SK-N-SH (cell line): ENCODE measurements at regions not wholly inside any gene's neighbourhood (a gene's known extent, or its start where the extent isn't known, plus 50 kb on each side); places are given as distances from the start of the nearest gene placed in this dataset.

Source experiments
- CTCF ChIA-PET: fragments of 300-600, 350-600 bp; formaldehyde crosslinking; extraction: SDS; loops from one replicate; lab custom pipeline; 2021; lab: Yijun Ruan, JAX
- POLR2A ChIA-PET: fragments of 350-600 bp; sonication (Branson Sonifier 250); formaldehyde crosslinking; extraction: SDS; loops from one replicate; lab custom pipeline; 2020; ENCODE audit warnings: antibody characterized with exemption, inconsistent platforms; lab: Yijun Ruan, JAX
- DNase-seq: peaks from one replicate; pipeline ENCODE4 v3.0.0; 2012
- H2AFZ ChIP-seq: fragments of 200-600 bp; sonication (generic); 2 replicates; pipeline ENCODE4 v1.8.1; 2016; ENCODE audit warnings: antibody characterized with exemption, mild to moderate bottlenecking, low read depth
- H3F3A ChIP-seq: fragments of 200-600 bp; sonication (generic); replicated peaks from 2 replicates; pipeline ENCODE3; 2016; ENCODE audit warnings: antibody characterized with exemption, mild to moderate bottlenecking; ENCODE audit not compliant: insufficient read depth
- H3K27ac ChIP-seq, 2 experiments: fragments of 200-500 bp in 1 of 2; fragments of 200-600 bp in 1 of 2; sonication (Bioruptor generic) in 1 of 2; sonication (generic), shearing (Covaris generic) in 1 of 2; 2 replicates each; pipeline versions ENCODE4 v1.5.1 to v1.6.1; 2014 to 2016; ENCODE audit warnings: low read depth in 2 of 2, inconsistent platforms in 1 of 2, low read length in 1 of 2, mild to moderate bottlenecking in 1 of 2, mixed read lengths in 1 of 2
- H3K27me3 ChIP-seq: fragments of 200-600 bp; sonication (generic), shearing (Covaris generic); 2 replicates; pipeline ENCODE4 v1.6.1; 2016; ENCODE audit warnings: mixed run types; ENCODE audit not compliant: insufficient read depth
- H3K36me3 ChIP-seq, 2 experiments: fragments of 200-500 bp in 1 of 2; fragments of 200-600 bp in 1 of 2; sonication (Bioruptor generic) in 1 of 2; sonication (generic) in 1 of 2; replicated peaks in 1 of 2; 2 replicates each; pipeline versions ENCODE3 to v1.5.1; 2014 to 2016; ENCODE audit warnings: low read length in 1 of 2, mild to moderate bottlenecking in 1 of 2; ENCODE audit not compliant: insufficient read depth in 2 of 2, control insufficient read depth in 1 of 2
- H3K4me1 ChIP-seq, 2 experiments: fragments of 200-500 bp in 1 of 2; fragments of 200-600 bp in 1 of 2; sonication (Bioruptor generic) in 1 of 2; sonication (generic), shearing (Covaris generic) in 1 of 2; 2 replicates each; pipeline versions ENCODE4 v1.5.1 to v1.6.1; 2014 to 2016; ENCODE audit warnings: low read depth in 1 of 2, low read length in 1 of 2, mixed run types in 1 of 2; ENCODE audit not compliant: insufficient read depth in 2 of 2, control insufficient read depth in 1 of 2
- H3K4me2 ChIP-seq: fragments of 200-600 bp; sonication (generic), shearing (Covaris generic); 2 replicates; pipeline ENCODE4 v1.6.1; 2017; ENCODE audit warnings: mixed run types
- H3K4me3 ChIP-seq, 2 experiments: fragments of 200-500 bp in 1 of 2; fragments of 200-600 bp in 1 of 2; sonication (Bioruptor generic) in 1 of 2; sonication (generic), shearing (Covaris generic) in 1 of 2; 2 replicates each; pipeline versions ENCODE4 v1.5.1 to v1.8.1; 2014 to 2016; ENCODE audit warnings: low read depth in 2 of 2, inconsistent platforms in 1 of 2, low read length in 1 of 2, mild to moderate bottlenecking in 1 of 2, mixed read lengths in 1 of 2, moderate library complexity in 1 of 2
- H3K79me2 ChIP-seq: fragments of 200-600 bp; sonication (generic); 2 replicates; pipeline ENCODE4 v1.8.1; 2017; ENCODE audit warnings: mild to moderate bottlenecking; ENCODE audit not compliant: insufficient read depth
- H3K9ac ChIP-seq: fragments of 200-600 bp; sonication (generic); 2 replicates; pipeline ENCODE4 v1.6.1; 2017; ENCODE audit warnings: mixed run types
- H3K9me2 ChIP-seq: fragments of 200-600 bp; sonication (generic); 2 replicates; pipeline ENCODE4 v1.6.1; 2017; ENCODE audit warnings: mixed run types
- H3K9me3 ChIP-seq: fragments of 200-600 bp; sonication (generic); 2 replicates; pipeline ENCODE4 v1.6.1; 2017; ENCODE audit warnings: mixed run types, mild to moderate bottlenecking, moderate library complexity
- H4K20me1 ChIP-seq: fragments of 200-600 bp; sonication (generic); 2 replicates; pipeline ENCODE4 v1.6.1; 2017; ENCODE audit warnings: mild to moderate bottlenecking, mixed run types; ENCODE audit not compliant: insufficient read depth
- EP300 ChIP-seq, 2 experiments: IDR thresholded peaks; 2 replicates each; pipeline versions ENCODE4 v1.4.0 to v1.6.1; 2012; ENCODE audit warnings: borderline replicate concordance in 1 of 2, low read depth in 1 of 2, low read length in 1 of 2
- EZH2phosphoT487 ChIP-seq: fragments of 200-600 bp; sonication (generic); IDR thresholded peaks from 2 replicates; pipeline ENCODE4 v1.6.1; 2017; ENCODE audit warnings: low read depth, mixed run types, mild to moderate bottlenecking, antibody characterized with exemption, moderate library complexity, borderline replicate concordance
- GABPA ChIP-seq: IDR thresholded peaks from 2 replicates; pipeline ENCODE4 v1.4.0; 2012; ENCODE audit warnings: low read depth, mild to moderate bottlenecking
- JUND ChIP-seq: IDR thresholded peaks from 2 replicates; pipeline ENCODE4 v1.4.0; 2012
- MAX ChIP-seq: IDR thresholded peaks from 2 replicates; pipeline ENCODE4 v1.4.0; 2012; ENCODE audit warnings: low read depth
- MXI1 ChIP-seq: IDR thresholded peaks from 2 replicates; pipeline ENCODE4 v1.6.1; 2012; ENCODE audit warnings: mild to moderate bottlenecking, low read depth, low read length, improper control_type of control experiment
- RAD21 ChIP-seq: IDR thresholded peaks from 2 replicates; pipeline ENCODE4 v1.6.1; 2012; ENCODE audit warnings: mild to moderate bottlenecking, low read length
- RXRA ChIP-seq: IDR thresholded peaks from 2 replicates; pipeline ENCODE4 v1.4.0; 2012; ENCODE audit warnings: low read depth, mild to moderate bottlenecking, borderline replicate concordance
- TAF1 ChIP-seq: IDR thresholded peaks from 2 replicates; pipeline ENCODE4 v1.6.1; 2012; ENCODE audit warnings: low read depth, mild to moderate bottlenecking, low read length, moderate library complexity, borderline replicate concordance
- TEAD4 ChIP-seq: IDR thresholded peaks from 2 replicates; pipeline ENCODE4 v1.4.0; 2012; ENCODE audit warnings: mild to moderate bottlenecking, borderline replicate concordance; ENCODE audit not compliant: insufficient read depth
- ZBTB33 ChIP-seq: IDR thresholded peaks from 2 replicates; pipeline ENCODE4 v1.4.0; 2012; ENCODE audit warnings: low read depth, borderline replicate concordance
- WGBS: methylation state at CpG from one replicate; pipeline ENCODE4 v1.1.6; 2017; ENCODE audit warnings: low lambda C conversion rate; 5-methylcytosine and 5-hydroxymethylcytosine counted together

- TF ChIP-seq RAD21 (no peak), EZH2phosphoT487 (no peak)
- TF ChIP-seq, all 33 proteins: peak for 0
- CTCF ChIA-PET, result interaction anchor here (1.1 kb wide), 1 partner anchor 10 kb away, joined by 3 read pairs; no protein-coding TSS in a partner anchor
- no peaks in the 10 kb centered on the region for H3K9me3 ChIP-seq
- H2AFZ ChIP-seq, result no peak overlapping the region
- H3K27me3 ChIP-seq, result no peaks in the 10 kb centered on the region
- no peak overlapping the region for H3K4me2 ChIP-seq
- no peaks in the 10 kb centered on the region for H3K36me3 ChIP-seq
- H4K20me1 ChIP-seq, result no peaks in the 10 kb centered on the region
- no peak overlapping the region for H3K27ac ChIP-seq
- H3K4me3 ChIP-seq, result no peak overlapping the region
- no peaks in the 10 kb centered on the region for H3K4me1 ChIP-seq
- POLR2A ChIA-PET, result no interaction called here
- 79% methylated on average over 1 of the region's 1 CpG for WGBS
- DNase-seq, result no peak
- no peaks in the 10 kb centered on the region for H3F3A ChIP-seq
- no peaks in the 10 kb centered on the region for H3K9me2 ChIP-seq
- no peak overlapping the region for H3K9ac ChIP-seq
- H3K79me2 ChIP-seq, result no peaks in the 10 kb centered on the region
Measured at GRCh38 chr6:22800451-22800850, 231.1 kb downstream of the HDGFL1 start.

- Histone ChIP-seq H3K36me3 (no peaks in the 10 kb centered on the region), H2AFZ (no peak overlapping the region), H3K27me3 (no peaks in the 10 kb centered on the region), H3F3A (no peaks in the 10 kb centered on the region), H4K20me1 (no peaks in the 10 kb centered on the region), H3K9me2 (no peaks in the 10 kb centered on the region), H3K9me3 (no peaks in the 10 kb centered on the region), H3K9ac (no peak overlapping the region), H3K4me3 (no peak overlapping the region), H3K79me2 (no peaks in the 10 kb centered on the region), H3K4me2 (no peak overlapping the region), H3K27ac (no peak overlapping the region), H3K4me1 (no peaks in the 10 kb centered on the region)
- no peak for DNase-seq
- ChIA-PET POLR2A (no interaction called here), CTCF (no interaction called here)
- TF ChIP-seq JUND (no peak), GABPA (no peak), TAF1 (no peak), MXI1 (no peak), RXRA (no peak), EP300 (IDR thresholded peaks at IDR 0.05; ENCODE audit: borderline replicate concordance in 1 of 2, low read depth in 1 of 2, low read length in 1 of 2) (no peak), TEAD4 (no peak), ZBTB33 (no peak), MAX (no peak)
- 68% methylated on average over 2 of the region's 2 CpGs for WGBS
Measured at GRCh38 chr6:22801831-22802230, 232.5 kb downstream of the HDGFL1 start.
